ENCODE measurements at regions not wholly inside any gene's neighbourhood (a gene's known extent, or its start where the extent isn't known, plus 50 kb on each side); places are given as distances from the start of the nearest gene placed in this dataset.
"Not testable (repeated sequence)": the region's sequence is repeated elsewhere in the genome, so short reads cannot be mapped to it uniquely, and the experiment has no call there.

DNA sequence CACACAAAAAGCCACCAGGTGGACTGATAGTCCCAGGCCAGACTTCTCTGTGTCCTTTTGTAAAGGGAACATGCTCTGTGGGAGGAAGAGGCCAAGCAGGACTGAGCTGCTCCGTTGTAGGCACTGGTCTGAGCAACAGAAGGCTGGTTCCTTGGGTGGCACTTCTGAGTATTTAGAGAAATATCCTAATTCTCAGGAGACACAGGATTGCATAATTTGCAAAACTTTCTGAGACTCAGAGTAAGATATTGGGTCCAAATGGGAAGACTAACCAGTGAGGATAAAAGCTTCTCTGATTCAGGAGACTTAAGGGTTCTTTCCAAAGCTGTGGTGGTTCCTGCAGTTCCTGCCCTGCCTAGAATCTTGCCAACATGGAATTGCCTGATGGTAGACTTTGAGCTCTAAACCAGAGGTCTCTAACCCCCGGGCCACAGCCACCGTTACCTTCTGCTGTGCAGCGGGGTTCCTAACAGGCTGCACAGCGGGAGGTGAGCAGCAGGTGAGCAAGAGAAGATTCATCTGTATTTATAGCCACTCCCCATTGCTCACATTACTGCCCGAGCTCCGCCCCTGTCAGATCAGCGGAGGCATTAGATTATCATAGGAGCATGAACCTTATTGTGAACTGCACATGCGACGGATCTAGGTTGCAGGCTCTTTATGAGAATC lies 107.0 kb downstream of the OLIG3 start:
- in situ Hi-C loops (cut with MboI; ENCODE audit: low sequenced_read_pairs in 4 of 4) (no loop called here), intact Hi-C loops (cut with DNase I; ENCODE audit: low total_unique reads) (no loop called here)

DNA sequence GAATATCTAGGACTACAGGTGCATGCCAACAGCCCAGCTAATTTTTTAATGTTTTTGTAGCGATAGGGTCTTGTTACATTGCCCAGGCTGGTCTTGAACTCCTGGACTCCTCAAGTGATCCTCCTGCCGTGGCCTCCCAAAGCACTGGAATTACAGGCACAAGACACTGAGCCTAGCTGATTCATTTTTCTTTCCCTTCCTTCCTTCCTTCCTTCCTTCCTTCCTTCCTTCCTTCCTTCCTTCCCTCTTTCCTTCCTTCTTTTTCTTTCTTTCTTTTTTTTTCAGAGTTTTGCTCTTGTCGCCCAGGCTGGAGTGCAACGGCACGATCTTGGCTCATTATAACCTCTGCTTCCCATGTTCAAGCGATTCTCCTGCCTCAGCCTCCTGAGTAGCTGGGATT lies 110.9 kb downstream of the OLIG3 start:
- intact Hi-C loops (cut with DNase I; ENCODE audit: low total_unique reads); DNase-seq; H3K4me1 ChIP-seq; H3K27ac ChIP-seq; H3K36me3 ChIP-seq; ATAC-seq; H3K4me3 ChIP-seq; in situ Hi-C loops (cut with MboI; ENCODE audit: low sequenced_read_pairs in 4 of 4); H3K27me3 ChIP-seq; H3K9me3 ChIP-seq: not testable (repeated sequence)

More for the DNA sequence above, 107.0 kb downstream of the OLIG3 start:
- Histone ChIP-seq H3K9me3 (no peaks in the 10 kb centered on the region), H3K36me3 (no peaks in the 10 kb centered on the region), H3K27ac (no peak overlapping the region), H3K27me3 (no peaks in the 10 kb centered on the region), H3K4me1 (no peaks in the 10 kb centered on the region), H3K4me3 (no peak overlapping the region)
- DNase-seq: no peak
- no peak for ATAC-seq
- TF ChIP-seq CTCF (IDR thresholded peaks at IDR 0.05 in 4 of 5, conservative IDR thresholded peaks at IDR 0.05 in 1 of 5) (no peak), POLR2A (IDR thresholded peaks at IDR 0.05) (no peak)

DNA sequence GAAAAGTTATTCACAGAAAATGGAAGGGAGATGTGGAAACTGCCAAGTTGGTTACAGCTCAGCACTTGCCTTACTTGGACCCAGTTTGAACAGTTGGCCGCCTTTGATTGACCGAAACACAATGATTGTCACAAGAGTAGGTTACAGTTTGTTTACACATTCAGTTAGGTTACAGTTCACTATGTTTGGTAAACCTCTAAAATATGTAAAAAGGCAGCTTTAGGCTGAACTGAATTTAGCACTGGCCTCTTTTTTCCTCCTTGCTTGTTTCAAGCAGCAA lies 116.2 kb downstream of the OLIG3 start:
- DNase-seq: no peak
- intact Hi-C loops (cut with DNase I; ENCODE audit: low total_unique reads) (no loop called here), in situ Hi-C loops (cut with MboI; ENCODE audit: low sequenced_read_pairs in 4 of 4) (no loop called here)
- H3K27me3 ChIP-seq: no peaks in the 10 kb centered on the region
- ATAC-seq: no peak
- H3K4me1 ChIP-seq: no peaks in the 10 kb centered on the region
- no peak overlapping the region for H3K27ac ChIP-seq
- no peaks in the 10 kb centered on the region for H3K36me3 ChIP-seq
- no peaks in the 10 kb centered on the region for H3K9me3 ChIP-seq
- TF ChIP-seq POLR2A (IDR thresholded peaks at IDR 0.05) (no peak), CTCF (IDR thresholded peaks at IDR 0.05 in 4 of 5, conservative IDR thresholded peaks at IDR 0.05 in 1 of 5) (no peak)
- no peak overlapping the region for H3K4me3 ChIP-seq

DNA sequence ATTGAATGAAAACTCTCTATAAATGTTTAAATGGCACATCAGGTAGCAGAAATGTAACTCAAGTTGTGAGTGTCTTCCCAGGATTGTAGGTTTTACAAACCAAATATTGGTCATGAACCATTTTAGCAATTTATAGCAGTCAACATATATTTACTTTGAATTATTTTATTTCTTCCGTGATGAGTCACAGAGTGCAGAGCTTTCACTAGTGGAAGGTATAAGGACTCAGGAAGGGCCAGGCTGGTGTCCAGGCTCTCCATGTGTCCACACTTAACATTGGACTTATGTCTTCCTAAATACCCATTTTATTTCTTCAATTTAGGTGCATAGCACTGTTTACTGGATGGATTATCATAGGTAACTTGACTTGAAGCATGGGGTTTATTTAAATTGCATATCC lies 120.9 kb downstream of the OLIG3 start:
- Histone ChIP-seq H3K27me3 (no peaks in the 10 kb centered on the region), H3K36me3 (no peaks in the 10 kb centered on the region), H3K4me3 (no peak overlapping the region), H3K27ac (no peak overlapping the region), H3K9me3 (no peaks in the 10 kb centered on the region), H3K4me1 (no peaks in the 10 kb centered on the region)
- intact Hi-C loops (cut with DNase I; ENCODE audit: low total_unique reads): no loop called here
- DNase-seq (no peak), ATAC-seq (no peak)
- in situ Hi-C loops (cut with MboI; ENCODE audit: low sequenced_read_pairs in 4 of 4): no loop called here
- no peak for TF ChIP-seq POLR2A (IDR thresholded peaks at IDR 0.05)
- no peak for TF ChIP-seq CTCF (IDR thresholded peaks at IDR 0.05 in 4 of 5, conservative IDR thresholded peaks at IDR 0.05 in 1 of 5)

DNA sequence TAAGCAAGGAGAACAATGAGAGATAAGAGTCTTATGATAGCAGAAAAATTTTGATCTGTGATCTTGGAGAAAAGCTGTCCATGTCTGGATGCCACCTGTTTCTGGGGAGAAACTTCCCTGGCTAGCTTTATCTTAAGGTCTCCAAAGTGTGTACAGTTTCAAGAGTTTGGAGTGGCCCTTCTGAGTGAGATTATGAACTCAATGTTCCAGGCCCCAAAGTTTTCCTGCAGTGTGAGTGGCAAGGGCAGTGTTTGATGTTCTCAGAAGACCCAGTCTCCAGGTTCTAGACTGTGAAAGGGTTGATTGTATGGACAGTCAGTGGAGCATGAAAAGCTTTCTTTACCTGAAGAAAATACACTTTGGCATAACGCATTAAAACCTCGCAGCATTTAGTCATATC lies 121.7 kb downstream of the OLIG3 start:
- H3K36me3 ChIP-seq: no peaks in the 10 kb centered on the region
- intact Hi-C loops (cut with DNase I; ENCODE audit: low total_unique reads): no loop called here
- ATAC-seq (no peak), DNase-seq (no peak)
- H3K4me3 ChIP-seq: no peak overlapping the region
- TF ChIP-seq POLR2A (IDR thresholded peaks at IDR 0.05) (no peak), CTCF (IDR thresholded peaks at IDR 0.05 in 4 of 5, conservative IDR thresholded peaks at IDR 0.05 in 1 of 5) (no peak)
- H3K9me3 ChIP-seq: no peaks in the 10 kb centered on the region
- no peaks in the 10 kb centered on the region for H3K4me1 ChIP-seq
- in situ Hi-C loops (cut with MboI; ENCODE audit: low sequenced_read_pairs in 4 of 4): no loop called here
- H3K27me3 ChIP-seq: no peaks in the 10 kb centered on the region
- no peak overlapping the region for H3K27ac ChIP-seq

Data from gastrocnemius medialis (tissue), 4 donors.